ENCODE measurements at regions not wholly inside any gene's neighbourhood (a gene's known extent, or its start where the extent isn't known, plus 50 kb on each side); places are given as distances from the start of the nearest gene placed in this dataset.

- ChIA-PET POLR2A (no interaction called here), CTCF (no interaction called here)
- Mint-ChIP-seq H3K4me3 (no peak overlapping the region), H3K27ac (no peak overlapping the region), H3K4me1 (no peaks in the 10 kb centered on the region), H3K9me3 (no peaks in the 10 kb centered on the region), H3K27me3 (no peaks in the 10 kb centered on the region), H3K36me3 (ENCODE audit: low read depth) (no peaks in the 10 kb centered on the region)
- no peak for DNase-seq
Observed at GRCh38 chr22:49469896-49470740, 357.6 kb downstream of the BRD1 start.

- Mint-ChIP-seq H3K36me3 (ENCODE audit: low read depth) (no peaks in the 10 kb centered on the region), H3K9me3 (no peaks in the 10 kb centered on the region), H3K4me1 (no peaks in the 10 kb centered on the region), H3K4me3 (no peak overlapping the region), H3K27ac (no peak overlapping the region), H3K27me3 (no peaks in the 10 kb centered on the region)
- POLR2A ChIA-PET, result no interaction called here
- CTCF ChIA-PET, result no interaction called here
- DNase-seq, result no peak
Observed at GRCh38 chr22:49468487-49469198, 359.0 kb downstream of the BRD1 start.

DNA sequence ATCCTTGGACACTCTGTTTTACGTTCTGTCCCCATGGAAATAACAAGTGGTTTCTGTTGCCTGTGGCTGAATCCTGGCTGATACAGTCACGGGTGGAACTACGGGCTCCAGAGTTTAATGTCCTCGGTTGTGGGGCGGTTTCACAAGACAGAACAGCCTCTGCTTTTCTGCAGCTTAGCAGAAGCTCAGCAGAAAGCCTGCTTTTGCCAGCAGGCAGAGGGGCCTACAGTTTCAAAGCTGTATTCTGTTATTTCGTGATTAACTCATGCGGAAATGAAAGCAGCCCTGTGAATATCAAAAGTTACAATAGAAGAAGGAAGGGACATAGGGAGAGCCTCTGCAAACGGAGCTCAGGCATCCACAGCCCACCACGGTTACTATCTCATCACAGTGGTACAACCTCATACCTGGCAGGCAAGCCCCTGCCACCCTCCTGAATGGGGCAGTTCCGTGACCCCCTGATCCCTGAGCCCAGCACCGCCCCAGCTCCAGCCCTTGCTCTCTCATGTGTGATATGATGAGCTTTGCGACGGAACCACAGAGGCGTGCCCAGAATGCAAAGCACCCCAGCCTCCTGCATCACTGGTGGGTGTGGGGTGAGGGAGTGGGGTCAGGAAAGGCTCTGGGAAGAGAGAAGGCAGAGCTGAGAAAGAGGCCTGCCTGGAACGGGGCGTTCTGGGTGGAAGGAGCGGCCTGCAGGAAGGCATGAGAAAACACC is 360.6 kb downstream of the BRD1 start:
- Mint-ChIP-seq H3K27me3 (no peaks in the 10 kb centered on the region), H3K4me3 (no peak overlapping the region), H3K27ac (no peak overlapping the region), H3K36me3 (ENCODE audit: low read depth) (no peaks in the 10 kb centered on the region), H3K9me3 (no peaks in the 10 kb centered on the region), H3K4me1 (no peaks in the 10 kb centered on the region)
- ChIA-PET CTCF (no interaction called here), POLR2A (no interaction called here)
- DNase-seq, result no peak

DNA sequence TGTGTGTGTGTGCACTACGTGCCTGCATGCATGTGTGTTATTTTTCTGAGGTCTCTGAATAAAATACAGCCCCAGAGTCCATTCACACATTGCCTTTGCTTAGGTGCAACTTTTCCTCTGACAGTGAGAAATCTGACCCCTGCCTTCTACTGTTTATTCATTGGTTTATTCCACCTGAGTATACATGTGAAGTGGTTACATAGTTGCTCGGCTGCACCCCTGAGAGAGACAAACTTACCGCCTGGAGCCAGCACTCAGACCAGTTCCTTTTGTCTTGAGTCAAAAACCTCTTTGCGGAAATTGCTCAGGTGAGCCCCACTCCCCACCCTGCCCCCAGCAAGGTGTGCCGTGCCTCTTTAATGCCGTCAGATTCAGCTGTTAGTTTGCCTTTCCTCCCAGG is 363.6 kb downstream of the BRD1 start:
- no peak for DNase-seq
- CTCF ChIA-PET, result no interaction called here
- Mint-ChIP-seq H3K9me3 (no peaks in the 10 kb centered on the region), H3K36me3 (ENCODE audit: low read depth) (no peaks in the 10 kb centered on the region), H3K4me1 (no peaks in the 10 kb centered on the region), H3K4me3 (no peak overlapping the region), H3K27ac (no peak overlapping the region), H3K27me3 (no peaks in the 10 kb centered on the region)
- POLR2A ChIA-PET, result no interaction called here

DNA sequence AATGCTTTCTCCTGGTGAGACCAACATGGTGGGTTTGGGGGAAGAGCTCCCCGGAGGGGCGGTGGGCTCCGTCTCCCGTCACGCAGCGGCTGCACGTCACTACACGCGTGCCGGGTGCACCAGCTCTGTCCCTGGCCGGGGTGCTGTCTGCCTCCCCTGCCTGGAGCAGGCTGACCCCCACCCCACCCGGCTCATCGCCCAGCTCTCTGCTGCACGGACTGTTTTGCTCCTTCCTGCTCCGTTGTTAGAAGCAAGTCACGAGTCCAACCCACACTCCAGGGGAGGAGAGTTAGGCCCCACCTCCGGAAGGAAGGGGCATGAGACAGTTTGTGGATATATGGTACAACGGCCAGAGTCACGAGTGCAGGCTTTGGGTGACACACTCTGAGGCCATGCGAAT is 364.9 kb downstream of the BRD1 start:
- CTCF ChIA-PET, result no interaction called here
- peak; percentile 8 for DNase-seq
- Mint-ChIP-seq H3K27ac (no peak overlapping the region), H3K4me3 (no peak overlapping the region), H3K27me3 (no peaks in the 10 kb centered on the region), H3K36me3 (ENCODE audit: low read depth) (no peaks in the 10 kb centered on the region), H3K9me3 (no peaks in the 10 kb centered on the region), H3K4me1 (no peaks in the 10 kb centered on the region)
- POLR2A ChIA-PET, result no interaction called here

DNA sequence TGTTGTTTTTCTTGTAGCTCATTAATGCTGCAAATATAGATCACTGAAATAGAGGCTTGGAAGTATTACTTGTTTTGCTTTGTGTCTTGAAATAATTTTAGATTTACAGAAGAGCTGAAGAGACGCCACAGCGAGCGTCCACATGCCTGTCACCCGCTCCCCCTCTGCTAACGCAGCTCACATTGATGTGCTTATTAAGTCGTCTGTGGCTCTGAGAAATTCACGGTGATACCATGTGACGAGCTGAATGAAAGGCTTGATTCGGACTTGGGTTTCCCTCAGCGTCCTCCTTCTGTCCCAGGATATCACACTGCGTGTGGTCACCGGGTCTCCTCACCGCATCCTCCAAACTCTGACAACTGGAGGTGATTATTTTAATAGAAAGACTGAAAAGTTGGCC is 365.4 kb downstream of the BRD1 start:
- no peak for DNase-seq
- ChIA-PET POLR2A (no interaction called here), CTCF (no interaction called here)
- Mint-ChIP-seq H3K9me3 (no peaks in the 10 kb centered on the region), H3K4me3 (no peak overlapping the region), H3K27me3 (no peaks in the 10 kb centered on the region), H3K4me1 (no peaks in the 10 kb centered on the region), H3K27ac (no peak overlapping the region), H3K36me3 (ENCODE audit: low read depth) (no peaks in the 10 kb centered on the region)

DNA sequence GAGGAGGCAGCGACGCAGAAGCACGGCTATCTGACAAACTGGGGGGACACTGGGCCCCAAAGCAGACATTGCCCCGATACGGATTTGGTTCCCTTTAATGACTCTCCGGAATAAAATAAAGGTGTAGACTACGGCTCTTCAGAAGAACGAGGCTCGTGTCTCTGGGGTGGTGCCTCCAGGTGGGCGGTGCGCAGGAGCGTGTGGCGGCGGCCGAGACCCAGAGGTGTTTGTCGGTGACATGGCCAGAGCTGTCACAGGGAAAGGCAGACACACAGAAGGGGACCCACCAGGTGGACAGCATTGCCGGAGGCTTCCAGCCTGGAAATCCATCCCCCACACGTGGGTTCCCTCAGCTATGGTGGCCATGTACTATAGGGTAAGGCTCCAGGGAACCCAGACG is 366.0 kb downstream of the BRD1 start:
- no peak for DNase-seq
- Mint-ChIP-seq H3K27me3 (no peaks in the 10 kb centered on the region), H3K9me3 (no peaks in the 10 kb centered on the region), H3K4me3 (no peak overlapping the region), H3K36me3 (ENCODE audit: low read depth) (no peaks in the 10 kb centered on the region), H3K4me1 (no peaks in the 10 kb centered on the region), H3K27ac (no peak overlapping the region)
- ChIA-PET CTCF (no interaction called here), POLR2A (no interaction called here)

DNA sequence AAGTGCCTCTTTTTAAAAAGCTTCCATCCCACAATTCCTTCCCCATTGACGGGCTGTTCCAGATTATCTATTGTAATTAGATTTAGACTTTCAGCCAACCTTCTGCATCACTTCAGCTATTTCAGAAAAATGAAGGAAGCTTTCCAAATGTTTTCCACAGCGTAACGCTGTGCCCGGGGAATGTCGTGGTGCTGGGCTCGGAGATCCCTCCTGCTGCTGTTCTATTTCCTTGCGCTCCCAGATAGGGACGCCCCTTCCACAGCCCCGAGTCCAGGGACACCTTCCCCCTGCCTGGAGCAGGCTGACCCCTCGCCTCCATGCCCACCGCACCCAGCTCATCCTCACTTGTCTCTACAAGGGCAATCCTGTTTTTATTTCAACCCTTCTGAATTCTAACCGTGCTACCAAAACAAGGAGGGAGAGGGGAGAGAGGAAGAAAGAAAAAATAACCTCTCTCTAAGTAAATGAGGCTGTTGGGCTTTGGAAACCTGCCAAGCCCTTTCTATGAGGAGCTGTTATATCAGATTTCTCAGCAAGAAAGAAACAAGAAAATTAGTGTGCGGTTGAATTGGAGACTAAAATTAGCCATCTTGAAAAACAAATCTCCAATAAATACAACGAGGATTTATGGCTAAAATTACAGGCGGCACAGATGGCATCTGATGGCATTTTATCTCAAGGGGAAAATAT is 366.9 kb downstream of the BRD1 start:
- ChIA-PET CTCF (no interaction called here), POLR2A (no interaction called here)
- H3K27me3 Mint-ChIP-seq, result no peaks in the 10 kb centered on the region
- no peak overlapping the region for H3K27ac Mint-ChIP-seq
- no peaks in the 10 kb centered on the region for H3K36me3 Mint-ChIP-seq (ENCODE audit: low read depth)
- no peak overlapping the region for H3K4me3 Mint-ChIP-seq
- DNase-seq, result no peak
- H3K9me3 Mint-ChIP-seq, result no peaks in the 10 kb centered on the region
- no peaks in the 10 kb centered on the region for H3K4me1 Mint-ChIP-seq

- Mint-ChIP-seq H3K4me1 (no peaks in the 10 kb centered on the region), H3K27me3 (no peaks in the 10 kb centered on the region), H3K36me3 (ENCODE audit: low read depth) (no peaks in the 10 kb centered on the region), H3K9me3 (no peaks in the 10 kb centered on the region), H3K27ac (no peak overlapping the region), H3K4me3 (no peak overlapping the region)
- no peak for DNase-seq
- POLR2A ChIA-PET, result no interaction called here
- CTCF ChIA-PET, result no interaction called here
Observed at GRCh38 chr22:49460091-49460490, 367.6 kb downstream of the BRD1 start.

GRCh38 chr22:49458708-49459099 is 369.0 kb downstream of the BRD1 start:
- no peak overlapping the region for H3K4me3 Mint-ChIP-seq
- ChIA-PET POLR2A (no interaction called here), CTCF (no interaction called here)
- no peaks in the 10 kb centered on the region for H3K27me3 Mint-ChIP-seq
- H3K9me3 Mint-ChIP-seq, result no peaks in the 10 kb centered on the region
- no peaks in the 10 kb centered on the region for H3K4me1 Mint-ChIP-seq
- H3K36me3 Mint-ChIP-seq (ENCODE audit: low read depth), result no peaks in the 10 kb centered on the region
- no peak overlapping the region for H3K27ac Mint-ChIP-seq
- no peak for DNase-seq

DNA sequence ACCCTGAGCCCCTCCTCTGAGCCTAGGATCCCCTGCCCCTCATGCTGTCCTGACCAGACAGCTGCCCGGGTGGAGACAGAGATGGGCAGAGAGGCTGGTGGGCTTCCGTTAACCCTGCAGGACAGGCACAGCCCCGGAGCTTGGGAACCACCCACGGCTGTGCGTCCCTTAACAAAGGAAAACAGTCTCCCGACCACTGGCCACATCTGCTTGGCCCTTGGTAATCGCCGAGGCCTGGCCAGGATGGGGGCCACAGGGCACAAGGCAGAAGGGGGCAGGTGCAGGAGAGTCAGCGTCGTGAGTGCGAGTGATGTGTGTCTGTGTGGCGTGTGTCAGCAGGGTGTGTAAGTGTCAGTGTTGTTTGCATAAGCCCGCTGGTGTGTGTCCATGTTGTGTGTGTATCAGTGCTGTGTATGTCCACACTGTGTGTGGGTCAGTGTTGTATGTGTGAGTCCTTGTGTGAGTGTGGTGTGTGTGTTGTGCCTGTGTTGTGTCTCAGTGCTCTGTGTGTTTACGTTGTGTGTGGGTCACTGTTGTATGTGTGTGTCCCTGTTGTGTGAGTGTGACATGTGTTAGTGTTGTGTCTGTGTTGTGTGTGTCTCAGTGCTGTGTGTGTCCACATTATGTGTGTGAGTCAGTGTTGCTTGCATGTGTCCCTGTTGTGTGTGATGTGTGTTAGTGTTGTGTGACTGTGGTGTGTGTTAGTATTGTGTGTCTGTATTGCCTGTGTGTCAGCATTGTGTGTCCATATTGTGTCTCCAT is 369.5 kb downstream of the BRD1 start:
- ChIA-PET POLR2A (no interaction called here), CTCF (no interaction called here)
- no peaks in the 10 kb centered on the region for H3K36me3 Mint-ChIP-seq (ENCODE audit: low read depth)
- no peaks in the 10 kb centered on the region for H3K9me3 Mint-ChIP-seq
- no peaks in the 10 kb centered on the region for H3K27me3 Mint-ChIP-seq
- no peak for DNase-seq
- H3K27ac Mint-ChIP-seq, result no peak overlapping the region
- no peak overlapping the region for H3K4me3 Mint-ChIP-seq
- H3K4me1 Mint-ChIP-seq, result no peaks in the 10 kb centered on the region

DNA sequence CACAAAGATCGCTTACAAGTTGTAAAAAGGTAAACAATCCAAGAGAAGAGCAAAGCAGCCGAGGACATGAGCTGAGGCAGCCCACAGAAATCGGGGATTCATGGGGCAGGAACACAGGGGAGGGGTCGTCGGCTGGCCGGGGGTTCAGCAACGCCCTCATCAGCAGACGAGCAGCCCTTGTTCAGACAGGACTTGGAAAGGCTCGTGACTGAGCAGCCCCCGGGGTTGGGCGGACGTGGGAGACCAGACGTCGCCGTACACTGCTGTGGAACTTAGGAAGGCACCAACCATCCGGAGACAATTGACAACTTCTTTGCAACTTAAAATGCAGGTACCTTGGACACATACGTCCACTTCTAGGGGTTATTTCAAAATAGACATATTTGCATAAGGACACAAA is 370.5 kb downstream of the BRD1 start:
- DNase-seq, result no peak
- POLR2A ChIA-PET, result no interaction called here
- no peaks in the 10 kb centered on the region for H3K36me3 Mint-ChIP-seq (ENCODE audit: low read depth)
- H3K4me3 Mint-ChIP-seq, result no peak overlapping the region
- no peaks in the 10 kb centered on the region for H3K27me3 Mint-ChIP-seq
- no peak overlapping the region for H3K27ac Mint-ChIP-seq
- CTCF ChIA-PET, result no interaction called here
- H3K4me1 Mint-ChIP-seq, result no peaks in the 10 kb centered on the region
- H3K9me3 Mint-ChIP-seq, result no peaks in the 10 kb centered on the region

- H3K27ac Mint-ChIP-seq, result no peak overlapping the region
- H3K4me3 Mint-ChIP-seq, result no peak overlapping the region
- POLR2A ChIA-PET, result no interaction called here
- peaks cover 4% of the 10 kb centered on the region for H3K27me3 Mint-ChIP-seq
- H3K9me3 Mint-ChIP-seq, result no peaks in the 10 kb centered on the region
- H3K4me1 Mint-ChIP-seq, result no peaks in the 10 kb centered on the region
- H3K36me3 Mint-ChIP-seq (ENCODE audit: low read depth), result no peaks in the 10 kb centered on the region
- CTCF ChIA-PET, result no interaction called here
- DNase-seq, result no peak
Observed at GRCh38 chr22:49455595-49455994, 372.1 kb downstream of the BRD1 start.

Measured in activated CD4-positive, alpha-beta T cell treated with anti-CD3 and anti-CD28 coated beads, Interleukin-2, amount 10 ng/mL, durations not matched to agents 7 days and 5 days (primary cell).